HEK293T (cell line): ENCODE measurements at regions not wholly inside any gene's neighbourhood (a gene's known extent, or its start where the extent isn't known, plus 50 kb on each side); places are given as distances from the start of the nearest gene placed in this dataset.

Experiments used
- BHLHE40 ChIP-seq: fragments of 450-650 bp; IDR thresholded peaks from 2 replicates; pipeline ENCODE4 v1.6.1; 2016; ENCODE audit warnings: mild to moderate bottlenecking, moderate library complexity, borderline replicate concordance
- PKNOX1 ChIP-seq: fragments of 450-650 bp; IDR thresholded peaks from 2 replicates; pipeline ENCODE4 v1.6.1; 2016

GRCh38 chr22:45064313-45065278, 54.8 kb upstream of the PHF21B start:
- no peak for TF ChIP-seq BHLHE40
- no peak for TF ChIP-seq PKNOX1
